ENCODE measurements at regions not wholly inside any gene's neighbourhood (a gene's known extent, or its start where the extent isn't known, plus 50 kb on each side); places are given as distances from the start of the nearest gene placed in this dataset.
"Not testable (repeated sequence)": the region's sequence is repeated elsewhere in the genome, so short reads cannot be mapped to it uniquely, and the experiment has no call there.

GRCh38 chr11:41816396-41816795 lies 356.9 kb upstream of the LRRC4C start:
- Histone ChIP-seq H3K4me1 (ENCODE audit: insufficient read depth, insufficient read length) (no peaks in the 10 kb centered on the region), H3K36me3 (ENCODE audit: insufficient read depth, insufficient read length, low read length) (no peaks in the 10 kb centered on the region), H3K4me3 (ENCODE audit: insufficient read length, low read depth) (no peak overlapping the region), H3K27me3 (ENCODE audit: insufficient read depth, insufficient read length) (no peaks in the 10 kb centered on the region), H3K9me3 (ENCODE audit: insufficient read depth, low read length) (peaks cover 32% of the 10 kb centered on the region), H3K9ac (ENCODE audit: insufficient read length, low read depth) (no peak overlapping the region)
- TF ChIP-seq YY1 (IDR thresholded peaks at IDR 0.05; ENCODE audit: insufficient read depth, insufficient read length): no peak
- no peak for TF ChIP-seq ZNF274 (IDR thresholded peaks at IDR 0.05; ENCODE audit: low read depth, low read length)
- no peak for TF ChIP-seq SUZ12 (IDR thresholded peaks at IDR 0.05; ENCODE audit: extremely low read depth, insufficient read depth, insufficient read length)
- no peak for DNase-seq (ENCODE audit: low read depth, low spot score)

- H3K27me3 ChIP-seq (ENCODE audit: insufficient read depth, insufficient read length); H3K9me3 ChIP-seq (ENCODE audit: insufficient read depth, low read length); H3K4me1 ChIP-seq (ENCODE audit: insufficient read depth, insufficient read length); H3K9ac ChIP-seq (ENCODE audit: insufficient read length, low read depth); H3K36me3 ChIP-seq (ENCODE audit: insufficient read depth, insufficient read length, low read length); DNase-seq (ENCODE audit: low read depth, low spot score); H3K4me3 ChIP-seq (ENCODE audit: insufficient read length, low read depth): not testable (repeated sequence)
These were observed 364.8 kb upstream of the LRRC4C start for GRCh38 chr11:41824287-41824686.

GRCh38 chr11:41826085-41826484 lies 366.6 kb upstream of the LRRC4C start:
- no peak overlapping the region for H3K4me3 ChIP-seq (ENCODE audit: insufficient read length, low read depth)
- H3K9ac ChIP-seq (ENCODE audit: insufficient read length, low read depth): no peak overlapping the region
- no peaks in the 10 kb centered on the region for H3K27me3 ChIP-seq (ENCODE audit: insufficient read depth, insufficient read length)
- no peaks in the 10 kb centered on the region for H3K4me1 ChIP-seq (ENCODE audit: insufficient read depth, insufficient read length)
- no peaks in the 10 kb centered on the region for H3K9me3 ChIP-seq (ENCODE audit: insufficient read depth, low read length)
- no peaks in the 10 kb centered on the region for H3K36me3 ChIP-seq (ENCODE audit: insufficient read depth, insufficient read length, low read length)
- TF ChIP-seq SUZ12 (IDR thresholded peaks at IDR 0.05; ENCODE audit: extremely low read depth, insufficient read depth, insufficient read length) (no peak), YY1 (IDR thresholded peaks at IDR 0.05; ENCODE audit: insufficient read depth, insufficient read length) (no peak), ZNF274 (IDR thresholded peaks at IDR 0.05; ENCODE audit: low read depth, low read length) (no peak)
- DNase-seq (ENCODE audit: low read depth, low spot score): no peak

DNA sequence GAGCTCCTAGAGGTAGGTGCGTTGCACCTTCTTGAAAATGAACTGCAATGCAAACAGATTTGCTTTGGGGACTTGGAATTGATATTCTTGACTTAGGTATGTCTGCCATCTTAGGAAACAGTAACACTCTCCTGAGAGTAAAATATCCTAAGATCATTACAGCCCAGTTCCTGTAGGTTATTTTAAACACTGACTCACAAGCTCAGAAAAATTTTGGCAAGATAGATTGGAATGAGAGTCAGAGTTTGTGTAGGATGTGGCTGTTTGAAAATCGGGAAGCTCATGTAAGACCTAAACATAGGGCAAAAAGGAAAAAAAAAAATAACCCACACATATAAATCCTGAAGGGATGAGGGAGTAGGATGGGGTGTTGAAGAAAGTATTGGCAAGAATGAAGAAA lies 377.0 kb upstream of the LRRC4C start:
- no peak overlapping the region for H3K9ac ChIP-seq (ENCODE audit: insufficient read length, low read depth)
- H3K9me3 ChIP-seq (ENCODE audit: insufficient read depth, low read length): peaks cover 6% of the 10 kb centered on the region; the same call in 1 of the 2 replicates
- TF ChIP-seq SUZ12 (IDR thresholded peaks at IDR 0.05; ENCODE audit: extremely low read depth, insufficient read depth, insufficient read length): no peak
- no peak for TF ChIP-seq YY1 (IDR thresholded peaks at IDR 0.05; ENCODE audit: insufficient read depth, insufficient read length)
- TF ChIP-seq ZNF274 (IDR thresholded peaks at IDR 0.05; ENCODE audit: low read depth, low read length): no peak

DNA sequence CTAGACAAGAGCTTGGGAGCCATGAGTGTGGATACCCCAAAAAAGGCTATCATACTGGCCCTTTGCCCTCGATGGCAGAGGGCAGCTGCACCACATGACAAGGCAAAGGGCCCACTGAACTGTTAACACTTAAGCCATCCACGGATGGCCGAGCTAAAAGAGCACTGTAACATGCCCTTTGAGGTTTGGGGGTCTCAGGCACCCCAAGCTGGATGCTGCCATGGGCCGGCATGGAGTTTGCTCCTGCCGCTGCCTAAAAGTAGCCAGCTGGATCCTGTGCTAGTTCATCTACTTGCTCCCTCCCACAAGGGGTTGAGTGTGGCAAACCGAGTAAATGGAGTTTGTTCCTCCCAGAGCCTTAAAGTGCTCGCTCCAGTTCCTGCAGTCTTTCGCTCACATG lies 383.2 kb upstream of the LRRC4C start:
- Histone ChIP-seq H3K27me3 (ENCODE audit: insufficient read depth, insufficient read length) (no peaks in the 10 kb centered on the region), H3K9ac (ENCODE audit: insufficient read length, low read depth) (no peak overlapping the region), H3K4me1 (ENCODE audit: insufficient read depth, insufficient read length) (no peaks in the 10 kb centered on the region), H3K9me3 (ENCODE audit: insufficient read depth, low read length) (peaks cover 27% of the 10 kb centered on the region), H3K4me3 (ENCODE audit: insufficient read length, low read depth) (no peak overlapping the region), H3K36me3 (ENCODE audit: insufficient read depth, insufficient read length, low read length) (no peaks in the 10 kb centered on the region)
- DNase-seq (ENCODE audit: low read depth, low spot score): no peak
- no peak for TF ChIP-seq YY1 (IDR thresholded peaks at IDR 0.05; ENCODE audit: insufficient read depth, insufficient read length)
- no peak for TF ChIP-seq ZNF274 (IDR thresholded peaks at IDR 0.05; ENCODE audit: low read depth, low read length)
- TF ChIP-seq SUZ12 (IDR thresholded peaks at IDR 0.05; ENCODE audit: extremely low read depth, insufficient read depth, insufficient read length): no peak

More for the DNA sequence above, 377.0 kb upstream of the LRRC4C start:
- Histone ChIP-seq H3K36me3 (ENCODE audit: insufficient read depth, insufficient read length, low read length) (no peaks in the 10 kb centered on the region), H3K4me3 (ENCODE audit: insufficient read length, low read depth) (no peak overlapping the region), H3K4me1 (ENCODE audit: insufficient read depth, insufficient read length) (no peaks in the 10 kb centered on the region), H3K27me3 (ENCODE audit: insufficient read depth, insufficient read length) (no peaks in the 10 kb centered on the region)
- no peak for DNase-seq (ENCODE audit: low read depth, low spot score)

GRCh38 chr11:41845066-41845465 lies 385.6 kb upstream of the LRRC4C start:
- no peak for DNase-seq (ENCODE audit: low read depth, low spot score)
- Histone ChIP-seq H3K4me3 (ENCODE audit: insufficient read length, low read depth) (no peak overlapping the region), H3K27me3 (ENCODE audit: insufficient read depth, insufficient read length) (no peaks in the 10 kb centered on the region), H3K9ac (ENCODE audit: insufficient read length, low read depth) (no peak overlapping the region), H3K4me1 (ENCODE audit: insufficient read depth, insufficient read length) (no peaks in the 10 kb centered on the region), H3K9me3 (ENCODE audit: insufficient read depth, low read length) (peaks cover 27% of the 10 kb centered on the region), H3K36me3 (ENCODE audit: insufficient read depth, insufficient read length, low read length) (no peaks in the 10 kb centered on the region)
- TF ChIP-seq YY1 (IDR thresholded peaks at IDR 0.05; ENCODE audit: insufficient read depth, insufficient read length) (no peak), SUZ12 (IDR thresholded peaks at IDR 0.05; ENCODE audit: extremely low read depth, insufficient read depth, insufficient read length) (no peak), ZNF274 (IDR thresholded peaks at IDR 0.05; ENCODE audit: low read depth, low read length) (no peak)

DNA sequence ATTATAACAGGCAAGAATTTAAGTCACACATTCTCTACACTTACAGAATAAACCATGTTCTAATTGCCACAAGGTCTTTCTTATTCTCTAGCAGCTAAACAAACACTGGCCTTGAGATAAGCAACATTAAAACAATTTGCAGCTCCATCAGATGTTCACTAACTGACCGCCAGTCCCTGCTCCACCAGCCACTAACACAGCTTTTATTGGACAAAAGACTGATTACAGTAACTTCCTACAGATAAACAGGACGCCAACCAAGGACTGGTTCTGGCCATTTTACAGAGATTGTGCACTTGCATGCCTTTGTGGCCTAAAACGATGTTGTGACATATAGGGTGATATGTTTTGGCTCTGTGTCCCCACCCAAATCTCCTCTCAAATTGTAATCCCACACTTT lies 388.9 kb upstream of the LRRC4C start:
- H3K27me3 ChIP-seq (ENCODE audit: insufficient read depth, insufficient read length): no peaks in the 10 kb centered on the region
- no peaks in the 10 kb centered on the region for H3K36me3 ChIP-seq (ENCODE audit: insufficient read depth, insufficient read length, low read length)
- H3K4me1 ChIP-seq (ENCODE audit: insufficient read depth, insufficient read length): no peaks in the 10 kb centered on the region
- TF ChIP-seq ZNF274 (IDR thresholded peaks at IDR 0.05; ENCODE audit: low read depth, low read length) (no peak), SUZ12 (IDR thresholded peaks at IDR 0.05; ENCODE audit: extremely low read depth, insufficient read depth, insufficient read length) (no peak), YY1 (IDR thresholded peaks at IDR 0.05; ENCODE audit: insufficient read depth, insufficient read length) (no peak)
- no peak overlapping the region for H3K4me3 ChIP-seq (ENCODE audit: insufficient read length, low read depth)
- H3K9ac ChIP-seq (ENCODE audit: insufficient read length, low read depth): no peak overlapping the region
- DNase-seq (ENCODE audit: low read depth, low spot score): no peak
- H3K9me3 ChIP-seq (ENCODE audit: insufficient read depth, low read length): 0 out of 2 replicates have a peak, but pooled peaks cover 2% of the 10 kb centered on the region

GRCh38 chr11:41849250-41849649 lies 389.8 kb upstream of the LRRC4C start:
- no peaks in the 10 kb centered on the region for H3K36me3 ChIP-seq (ENCODE audit: insufficient read depth, insufficient read length, low read length)
- TF ChIP-seq SUZ12 (IDR thresholded peaks at IDR 0.05; ENCODE audit: extremely low read depth, insufficient read depth, insufficient read length) (no peak), ZNF274 (IDR thresholded peaks at IDR 0.05; ENCODE audit: low read depth, low read length) (no peak), YY1 (IDR thresholded peaks at IDR 0.05; ENCODE audit: insufficient read depth, insufficient read length) (no peak)
- H3K4me1 ChIP-seq (ENCODE audit: insufficient read depth, insufficient read length): no peaks in the 10 kb centered on the region
- H3K4me3 ChIP-seq (ENCODE audit: insufficient read length, low read depth): no peak overlapping the region
- no peaks in the 10 kb centered on the region for H3K27me3 ChIP-seq (ENCODE audit: insufficient read depth, insufficient read length)
- H3K9ac ChIP-seq (ENCODE audit: insufficient read length, low read depth): no peak overlapping the region
- no peaks in the 10 kb centered on the region for H3K9me3 ChIP-seq (ENCODE audit: insufficient read depth, low read length)
- DNase-seq (ENCODE audit: low read depth, low spot score): no peak

Measured in NT2/D1 (cell line).